ENCODE measurements at regions not wholly inside any gene's neighbourhood (a gene's known extent, or its start where the extent isn't known, plus 50 kb on each side); places are given as distances from the start of the nearest gene placed in this dataset.

- no peak overlapping the region for H3K4me3 ChIP-seq (ENCODE audit: low read depth, low read length)
- TF ChIP-seq CTCF (IDR thresholded peaks at IDR 0.05; ENCODE audit: insufficient read depth, low read length) = no peak
- DNase-seq (ENCODE audit: low read depth) = peak; percentile 16
These were observed 290.3 kb downstream of the UBE3D start for GRCh38 chr6:82775361-82775760.

- no peak for DNase-seq (ENCODE audit: low read depth)
- no peak overlapping the region for H3K4me3 ChIP-seq (ENCODE audit: low read depth, low read length)
- TF ChIP-seq CTCF (IDR thresholded peaks at IDR 0.05; ENCODE audit: insufficient read depth, low read length) = no peak
These were observed 289.7 kb downstream of the UBE3D start for GRCh38 chr6:82775981-82776380.

GRCh38 chr6:82779041-82779440 lies 286.6 kb downstream of the UBE3D start:
- DNase-seq (ENCODE audit: low read depth) = no peak
- no peak overlapping the region for H3K4me3 ChIP-seq (ENCODE audit: low read depth, low read length)
- TF ChIP-seq CTCF (IDR thresholded peaks at IDR 0.05; ENCODE audit: insufficient read depth, low read length) = no peak

GRCh38 chr6:82780334-82780733 lies 285.3 kb downstream of the UBE3D start:
- TF ChIP-seq CTCF (IDR thresholded peaks at IDR 0.05; ENCODE audit: insufficient read depth, low read length) = no peak
- no peak overlapping the region for H3K4me3 ChIP-seq (ENCODE audit: low read depth, low read length)
- no peak for DNase-seq (ENCODE audit: low read depth)

GRCh38 chr6:82781620-82782204 lies 283.9 kb downstream of the UBE3D start:
- H3K4me3 ChIP-seq (ENCODE audit: low read depth, low read length) = no peak overlapping the region
- no peak for DNase-seq (ENCODE audit: low read depth)
- TF ChIP-seq CTCF (IDR thresholded peaks at IDR 0.05; ENCODE audit: insufficient read depth, low read length) = no peak

- TF ChIP-seq CTCF (IDR thresholded peaks at IDR 0.05; ENCODE audit: insufficient read depth, low read length) = peak; percentile 14
- no peak overlapping the region for H3K4me3 ChIP-seq (ENCODE audit: low read depth, low read length)
- no peak for DNase-seq (ENCODE audit: low read depth)
These were observed 281.9 kb downstream of the UBE3D start for GRCh38 chr6:82783587-82784236.

GRCh38 chr6:82785206-82785605 lies 280.4 kb downstream of the UBE3D start:
- H3K4me3 ChIP-seq (ENCODE audit: low read depth, low read length) = no peak overlapping the region
- no peak for DNase-seq (ENCODE audit: low read depth)
- no peak for TF ChIP-seq CTCF (IDR thresholded peaks at IDR 0.05; ENCODE audit: insufficient read depth, low read length)
